Panc1 (cell line): ENCODE measurements at regions not wholly inside any gene's neighbourhood (a gene's known extent, or its start where the extent isn't known, plus 50 kb on each side); places are given as distances from the start of the nearest gene placed in this dataset.

Experiments used
- ATAC-seq: fragments of 200-7000 bp; cut with Tn5 transposase; 2 replicates; pipeline ENCODE4 v1.9.1; 2020; ENCODE audit warnings: mild to moderate bottlenecking, moderate library complexity
- BruUV-seq: library from RNA; stranded (reverse); fragments of 400-500 nt; replicated peaks from 2 replicates; lab custom pipeline; 2021; lab: Mats Ljungman, UMichigan
- CTCF ChIA-PET: fragments of 300-600 bp; sonication (Branson Sonifier 250); formaldehyde crosslinking; loops from one replicate; lab custom pipeline; 2022; ENCODE audit warnings: antibody characterized with exemption; lab: Charles Lee
- POLR2A ChIA-PET: fragments of 300-600 bp; sonication (Branson Sonifier 250); formaldehyde crosslinking; loops from one replicate; lab custom pipeline; 2022; ENCODE audit warnings: antibody characterized with exemption; lab: Charles Lee
- DNase-seq: peaks from one replicate; pipeline ENCODE4 v3.0.0-alpha.2; 2010; ENCODE audit warnings: low read depth, low spot score
- H3K27ac ChIP-seq: 2 replicates; pipeline ENCODE4 v1.5.1; 2011; ENCODE audit warnings: mild to moderate bottlenecking, low read length, inconsistent platforms
- H3K27me3 ChIP-seq: fragments of 200-500 bp; sonication (Bioruptor generic); 2 replicates; pipeline ENCODE4 v1.6.0; 2014; ENCODE audit warnings: low read length, inconsistent platforms; ENCODE audit not compliant: control insufficient read depth, insufficient read depth
- H3K36me3 ChIP-seq: fragments of 200-500 bp; sonication (Bioruptor generic); 2 replicates; pipeline ENCODE4 v1.5.1; 2014; ENCODE audit warnings: inconsistent platforms, mild to moderate bottlenecking, low read length, moderate library complexity; ENCODE audit not compliant: control insufficient read depth, insufficient read depth
- H3K4me1 ChIP-seq: 2 replicates; pipeline ENCODE4 v1.5.1; 2011; ENCODE audit warnings: inconsistent platforms, mild to moderate bottlenecking, low read length, moderate library complexity; ENCODE audit not compliant: control insufficient read depth, insufficient read depth
- H3K4me3 ChIP-seq, 2 experiments: 2 replicates each; pipeline ENCODE4 v1.5.1; 2011 to 2012; ENCODE audit warnings: low read depth in 2 of 2, low read length in 2 of 2, mild to moderate bottlenecking in 2 of 2, inconsistent platforms in 1 of 2, moderate library complexity in 1 of 2
- H3K9me3 ChIP-seq: fragments of 200-500 bp; sonication (Bioruptor generic); 2 replicates; pipeline ENCODE4 v1.5.1; 2014; ENCODE audit warnings: low read depth, mild to moderate bottlenecking, inconsistent platforms, low read length, moderate library complexity; ENCODE audit not compliant: control insufficient read depth, insufficient read depth
- POLR2AphosphoS5 ChIP-seq: IDR thresholded peaks from 2 replicates; pipeline ENCODE4 v1.6.1; 2012; ENCODE audit warnings: mild to moderate bottlenecking, low read depth, low read length, moderate library complexity
- SIN3A ChIP-seq: IDR thresholded peaks from 2 replicates; pipeline ENCODE4 v1.6.1; 2012; ENCODE audit warnings: low read depth, mild to moderate bottlenecking, low read length, moderate library complexity, borderline replicate concordance; ENCODE audit not compliant: insufficient read depth
- TCF7L2 ChIP-seq: IDR thresholded peaks from 2 replicates; pipeline ENCODE4 v1.6.1; 2011; ENCODE audit warnings: mild to moderate bottlenecking, low read depth, low read length, inconsistent platforms
- in situ Hi-C: cut with HindIII; loops from 2 replicates; pipeline ENCODE4 v1.10.0; 2016; ENCODE audit warnings: low sequenced_read_pairs, low pct_unique_long_range_greater_than_20kb
- intact Hi-C: fragments of 100-400 bp; cut with micrococcal nuclease; formaldehyde crosslinking; loops from one replicate; pipeline ENCODE4 v1.10.0; 2022; ENCODE audit not compliant: unreplicated experiment
- TF ChIP-seq, protein P1 (sequence below): fragments of 450-650 bp; IDR thresholded peaks from 2 replicates; pipeline ENCODE4 v1.5.1; 2017; ENCODE audit warnings: mild to moderate bottlenecking
- TF ChIP-seq, protein P2 (sequence below), 2 experiments: IDR thresholded peaks; 2 replicates each; pipeline ENCODE4 v1.6.1; 2011 to 2012; ENCODE audit warnings: low read depth in 2 of 2, control low read depth in 1 of 2, low read length in 1 of 2, mild to moderate bottlenecking in 1 of 2, moderate library complexity in 1 of 2; ENCODE audit not compliant: insufficient read depth in 1 of 2

DNA sequence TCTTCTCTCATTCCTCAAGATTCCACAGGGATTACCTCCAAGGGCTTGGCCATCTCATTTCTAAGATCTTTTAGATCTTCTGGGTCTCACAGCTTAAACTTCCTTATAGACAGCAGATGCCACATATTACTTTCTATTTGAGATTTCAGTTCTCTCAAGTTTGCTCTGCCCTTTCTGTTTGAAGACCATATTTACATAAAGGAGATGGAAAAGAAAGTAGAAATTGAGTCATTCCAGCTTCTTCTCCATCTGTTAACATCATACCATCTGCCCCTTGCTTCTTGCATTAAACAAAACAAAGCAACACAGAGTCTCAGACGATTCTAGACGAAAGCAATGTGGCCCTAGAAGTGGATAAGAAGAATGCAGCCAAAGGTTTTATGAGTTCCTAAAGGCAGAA lies 203.4 kb downstream of the TTLL2 start:
- intact Hi-C loops = no loop called here
- no peak overlapping the region for H3K4me3 ChIP-seq

DNA sequence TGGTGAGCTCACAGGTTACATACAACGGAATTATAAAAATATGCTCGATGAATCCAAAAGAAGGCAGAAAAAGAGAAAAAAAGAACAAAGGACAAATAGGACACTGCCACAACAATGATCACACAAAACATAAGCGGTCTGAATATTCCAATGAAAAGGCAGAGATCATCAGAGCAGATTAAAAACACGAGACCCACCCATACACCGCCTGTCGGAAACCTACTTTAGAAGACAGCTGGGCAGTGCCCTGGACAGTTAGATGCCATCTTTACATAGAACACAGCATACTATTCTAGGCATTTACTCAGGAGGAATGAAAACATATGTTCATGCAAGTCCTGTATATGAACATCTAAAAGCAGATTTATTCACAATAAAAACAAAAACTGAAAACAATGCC lies 204.1 kb downstream of the TTLL2 start:
- no TSS peak for BruUV-seq
- intact Hi-C loops = no loop called here
- ATAC-seq (no peak), DNase-seq (no peak)
- Histone ChIP-seq H3K27me3 (peaks cover 5% of the 10 kb centered on the region), H3K27ac (no peak overlapping the region), H3K9me3 (no peaks in the 10 kb centered on the region), H3K4me3 (no peak overlapping the region), H3K36me3 (no peaks in the 10 kb centered on the region), H3K4me1 (no peaks in the 10 kb centered on the region)
- CTCF ChIA-PET = no interaction called here
- in situ Hi-C loops = no loop called here
- POLR2A ChIA-PET = no interaction called here
- TF ChIP-seq POLR2AphosphoS5 (no peak), SIN3A (no peak), TCF7L2 (no peak)
- TF ChIP-seq, protein P1, sequence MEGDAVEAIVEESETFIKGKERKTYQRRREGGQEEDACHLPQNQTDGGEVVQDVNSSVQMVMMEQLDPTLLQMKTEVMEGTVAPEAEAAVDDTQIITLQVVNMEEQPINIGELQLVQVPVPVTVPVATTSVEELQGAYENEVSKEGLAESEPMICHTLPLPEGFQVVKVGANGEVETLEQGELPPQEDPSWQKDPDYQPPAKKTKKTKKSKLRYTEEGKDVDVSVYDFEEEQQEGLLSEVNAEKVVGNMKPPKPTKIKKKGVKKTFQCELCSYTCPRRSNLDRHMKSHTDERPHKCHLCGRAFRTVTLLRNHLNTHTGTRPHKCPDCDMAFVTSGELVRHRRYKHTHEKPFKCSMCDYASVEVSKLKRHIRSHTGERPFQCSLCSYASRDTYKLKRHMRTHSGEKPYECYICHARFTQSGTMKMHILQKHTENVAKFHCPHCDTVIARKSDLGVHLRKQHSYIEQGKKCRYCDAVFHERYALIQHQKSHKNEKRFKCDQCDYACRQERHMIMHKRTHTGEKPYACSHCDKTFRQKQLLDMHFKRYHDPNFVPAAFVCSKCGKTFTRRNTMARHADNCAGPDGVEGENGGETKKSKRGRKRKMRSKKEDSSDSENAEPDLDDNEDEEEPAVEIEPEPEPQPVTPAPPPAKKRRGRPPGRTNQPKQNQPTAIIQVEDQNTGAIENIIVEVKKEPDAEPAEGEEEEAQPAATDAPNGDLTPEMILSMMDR = no peak
- TF ChIP-seq, protein P2, sequence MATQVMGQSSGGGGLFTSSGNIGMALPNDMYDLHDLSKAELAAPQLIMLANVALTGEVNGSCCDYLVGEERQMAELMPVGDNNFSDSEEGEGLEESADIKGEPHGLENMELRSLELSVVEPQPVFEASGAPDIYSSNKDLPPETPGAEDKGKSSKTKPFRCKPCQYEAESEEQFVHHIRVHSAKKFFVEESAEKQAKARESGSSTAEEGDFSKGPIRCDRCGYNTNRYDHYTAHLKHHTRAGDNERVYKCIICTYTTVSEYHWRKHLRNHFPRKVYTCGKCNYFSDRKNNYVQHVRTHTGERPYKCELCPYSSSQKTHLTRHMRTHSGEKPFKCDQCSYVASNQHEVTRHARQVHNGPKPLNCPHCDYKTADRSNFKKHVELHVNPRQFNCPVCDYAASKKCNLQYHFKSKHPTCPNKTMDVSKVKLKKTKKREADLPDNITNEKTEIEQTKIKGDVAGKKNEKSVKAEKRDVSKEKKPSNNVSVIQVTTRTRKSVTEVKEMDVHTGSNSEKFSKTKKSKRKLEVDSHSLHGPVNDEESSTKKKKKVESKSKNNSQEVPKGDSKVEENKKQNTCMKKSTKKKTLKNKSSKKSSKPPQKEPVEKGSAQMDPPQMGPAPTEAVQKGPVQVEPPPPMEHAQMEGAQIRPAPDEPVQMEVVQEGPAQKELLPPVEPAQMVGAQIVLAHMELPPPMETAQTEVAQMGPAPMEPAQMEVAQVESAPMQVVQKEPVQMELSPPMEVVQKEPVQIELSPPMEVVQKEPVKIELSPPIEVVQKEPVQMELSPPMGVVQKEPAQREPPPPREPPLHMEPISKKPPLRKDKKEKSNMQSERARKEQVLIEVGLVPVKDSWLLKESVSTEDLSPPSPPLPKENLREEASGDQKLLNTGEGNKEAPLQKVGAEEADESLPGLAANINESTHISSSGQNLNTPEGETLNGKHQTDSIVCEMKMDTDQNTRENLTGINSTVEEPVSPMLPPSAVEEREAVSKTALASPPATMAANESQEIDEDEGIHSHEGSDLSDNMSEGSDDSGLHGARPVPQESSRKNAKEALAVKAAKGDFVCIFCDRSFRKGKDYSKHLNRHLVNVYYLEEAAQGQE (IDR thresholded peaks at IDR 0.05; ENCODE audit: insufficient read depth in 1 of 2, low read depth in 2 of 2, low read length in 1 of 2) = no peak

More for the DNA sequence above, 203.4 kb downstream of the TTLL2 start:
- no peak for DNase-seq
- in situ Hi-C loops = no loop called here
- ChIA-PET CTCF (no interaction called here), POLR2A (no interaction called here)
- no peaks in the 10 kb centered on the region for H3K9me3 ChIP-seq
- H3K27me3 ChIP-seq = peaks cover 5% of the 10 kb centered on the region
- TF ChIP-seq TCF7L2 (no peak), SIN3A (no peak), POLR2AphosphoS5 (no peak)
- TF ChIP-seq, protein P1 = no peak
- TF ChIP-seq, protein P2 (IDR thresholded peaks at IDR 0.05; ENCODE audit: insufficient read depth in 1 of 2, low read depth in 2 of 2, low read length in 1 of 2) = no peak
- no TSS peak for BruUV-seq
- ATAC-seq = no peak
- no peaks in the 10 kb centered on the region for H3K4me1 ChIP-seq
- H3K27ac ChIP-seq = no peak overlapping the region
- no peaks in the 10 kb centered on the region for H3K36me3 ChIP-seq
